ENCODE measurements at regions not wholly inside any gene's neighbourhood (a gene's known extent, or its start where the extent isn't known, plus 50 kb on each side); places are given as distances from the start of the nearest gene placed in this dataset.

GRCh38 chr6:43989581-43990146 is 137.6 kb downstream of the MRPL14 start:
- no peak for TF ChIP-seq EZH2phosphoT487 (IDR thresholded peaks at IDR 0.05; ENCODE audit: borderline replicate concordance, low read depth)
- TF ChIP-seq USF1 (IDR thresholded peaks at IDR 0.05; ENCODE audit: borderline replicate concordance, low read depth) = no peak
- no peak for TF ChIP-seq CTCF (IDR thresholded peaks at IDR 0.05)
- no peak for TF ChIP-seq RCOR1 (IDR thresholded peaks at IDR 0.05; ENCODE audit: low read length)
- no peak for TF ChIP-seq JUND (IDR thresholded peaks at IDR 0.05)
- no peak for TF ChIP-seq TEAD4 (IDR thresholded peaks at IDR 0.05; ENCODE audit: borderline replicate concordance, insufficient read depth)
- no peak for TF ChIP-seq POLR2AphosphoS5 (IDR thresholded peaks at IDR 0.05; ENCODE audit: low read depth, low read length)
- TF ChIP-seq TAF1 (IDR thresholded peaks at IDR 0.05; ENCODE audit: borderline replicate concordance, low read depth, low read length) = no peak
- TF ChIP-seq YY1 (IDR thresholded peaks at IDR 0.05; ENCODE audit: low read depth) = no peak

All from SK-N-SH (cell line).